D721Med (cell line): ENCODE measurements at regions not wholly inside any gene's neighbourhood (a gene's known extent, or its start where the extent isn't known, plus 50 kb on each side); places are given as distances from the start of the nearest gene placed in this dataset.

Experiments
- DNase-seq: peaks from one replicate; pipeline ENCODE4 v3.0.0; 2011; ENCODE audit warnings: low spot score; ENCODE audit not compliant: insufficient read length
- FAIRE-seq: peaks from 2 replicates; lab custom pipeline; 2011; peaks lifted over from hg19 to GRCh38; lab: Jason Lieb, UNC
- TF ChIP-seq, protein P1 (sequence below): IDR thresholded peaks from 2 replicates; pipeline ENCODE4 v1.5.1; 2012; ENCODE audit warnings: mild to moderate bottlenecking, control low read depth; ENCODE audit not compliant: insufficient read depth; ENCODE audit errors: missing control alignments

DNA sequence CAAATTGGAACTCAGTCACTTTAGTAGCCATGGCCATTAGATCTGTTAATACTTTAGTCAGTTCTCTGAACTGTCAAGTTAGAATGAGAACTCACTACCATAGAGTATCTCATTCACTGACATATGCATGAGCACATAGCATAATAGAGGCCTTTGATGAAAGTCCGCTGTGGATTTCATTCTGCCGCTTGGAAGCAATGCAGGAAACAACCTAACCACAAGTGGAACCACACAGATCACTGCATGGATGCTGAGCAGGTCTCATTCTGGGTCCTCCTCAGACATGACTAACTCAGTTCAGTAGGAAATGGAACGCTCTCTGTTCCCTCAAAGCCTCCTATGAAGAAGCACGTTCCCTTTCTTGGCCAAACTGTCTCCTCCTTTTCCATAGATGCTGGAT is 1624.8 kb upstream of the TENM3 start:
- no peak for FAIRE-seq
- no peak for DNase-seq

DNA sequence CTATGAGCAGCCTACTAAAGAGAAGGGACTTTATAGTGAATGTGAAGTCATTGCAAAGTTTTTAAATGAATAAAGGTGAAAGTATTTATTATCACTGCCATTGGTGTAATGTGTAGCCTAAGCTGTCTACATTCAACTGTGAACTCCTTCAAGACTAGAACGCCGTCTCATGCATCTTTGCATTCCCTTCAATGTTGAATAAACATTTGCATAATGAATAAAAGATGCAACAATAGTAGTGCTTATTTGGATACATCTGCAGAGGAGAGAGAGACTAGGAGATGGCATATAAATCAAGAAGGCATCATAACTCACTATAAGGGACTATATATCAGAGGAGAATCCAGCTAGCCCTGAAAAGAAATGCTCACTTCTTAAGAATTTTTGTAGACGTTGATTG is 1623.8 kb upstream of the TENM3 start:
- TF ChIP-seq, protein P1, sequence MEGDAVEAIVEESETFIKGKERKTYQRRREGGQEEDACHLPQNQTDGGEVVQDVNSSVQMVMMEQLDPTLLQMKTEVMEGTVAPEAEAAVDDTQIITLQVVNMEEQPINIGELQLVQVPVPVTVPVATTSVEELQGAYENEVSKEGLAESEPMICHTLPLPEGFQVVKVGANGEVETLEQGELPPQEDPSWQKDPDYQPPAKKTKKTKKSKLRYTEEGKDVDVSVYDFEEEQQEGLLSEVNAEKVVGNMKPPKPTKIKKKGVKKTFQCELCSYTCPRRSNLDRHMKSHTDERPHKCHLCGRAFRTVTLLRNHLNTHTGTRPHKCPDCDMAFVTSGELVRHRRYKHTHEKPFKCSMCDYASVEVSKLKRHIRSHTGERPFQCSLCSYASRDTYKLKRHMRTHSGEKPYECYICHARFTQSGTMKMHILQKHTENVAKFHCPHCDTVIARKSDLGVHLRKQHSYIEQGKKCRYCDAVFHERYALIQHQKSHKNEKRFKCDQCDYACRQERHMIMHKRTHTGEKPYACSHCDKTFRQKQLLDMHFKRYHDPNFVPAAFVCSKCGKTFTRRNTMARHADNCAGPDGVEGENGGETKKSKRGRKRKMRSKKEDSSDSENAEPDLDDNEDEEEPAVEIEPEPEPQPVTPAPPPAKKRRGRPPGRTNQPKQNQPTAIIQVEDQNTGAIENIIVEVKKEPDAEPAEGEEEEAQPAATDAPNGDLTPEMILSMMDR: no peak
- FAIRE-seq: no peak
- DNase-seq: no peak

More for the DNA sequence above, 1624.8 kb upstream of the TENM3 start:
- TF ChIP-seq, protein P1: no peak

DNA sequence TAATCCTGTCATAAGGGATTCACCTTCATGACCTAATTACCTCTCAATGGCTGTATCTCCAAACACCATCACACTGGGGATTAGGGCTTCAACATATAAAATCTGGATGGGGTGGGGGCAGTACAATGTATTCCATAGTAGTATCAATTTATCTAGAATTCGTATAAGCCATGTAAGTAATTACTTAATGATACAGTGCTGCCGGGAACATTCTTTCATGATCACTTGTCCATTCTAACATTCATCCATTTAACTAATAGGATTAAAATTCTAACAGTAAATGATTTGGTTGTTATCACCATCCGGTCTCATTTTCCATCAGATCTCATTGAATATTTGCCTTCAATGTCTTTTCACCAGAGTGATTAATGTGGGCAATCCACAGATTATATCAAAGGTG is 1620.9 kb upstream of the TENM3 start:
- TF ChIP-seq, protein P1: no peak
- FAIRE-seq (no peak), DNase-seq (no peak)

DNA sequence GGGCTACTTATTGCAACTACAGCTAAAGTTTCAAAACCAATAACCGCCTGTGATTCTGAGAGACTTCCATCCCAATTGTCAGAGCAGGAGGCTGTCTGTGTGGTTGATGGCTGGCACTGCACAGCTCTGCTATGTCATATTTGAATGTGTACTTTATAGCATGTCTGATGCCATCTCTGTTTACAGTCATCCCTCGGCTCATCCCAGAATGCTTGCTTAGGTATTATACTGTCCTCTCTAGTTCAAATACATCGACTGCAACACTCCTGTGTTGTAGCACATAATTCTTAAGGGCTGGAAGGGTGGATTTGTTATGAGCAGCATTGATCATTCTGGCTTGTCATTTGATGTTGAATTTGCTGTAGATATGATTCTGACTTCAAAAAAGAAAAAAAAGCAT is 1617.5 kb upstream of the TENM3 start:
- DNase-seq (no peak), FAIRE-seq (no peak)
- TF ChIP-seq, protein P1: no peak

DNA sequence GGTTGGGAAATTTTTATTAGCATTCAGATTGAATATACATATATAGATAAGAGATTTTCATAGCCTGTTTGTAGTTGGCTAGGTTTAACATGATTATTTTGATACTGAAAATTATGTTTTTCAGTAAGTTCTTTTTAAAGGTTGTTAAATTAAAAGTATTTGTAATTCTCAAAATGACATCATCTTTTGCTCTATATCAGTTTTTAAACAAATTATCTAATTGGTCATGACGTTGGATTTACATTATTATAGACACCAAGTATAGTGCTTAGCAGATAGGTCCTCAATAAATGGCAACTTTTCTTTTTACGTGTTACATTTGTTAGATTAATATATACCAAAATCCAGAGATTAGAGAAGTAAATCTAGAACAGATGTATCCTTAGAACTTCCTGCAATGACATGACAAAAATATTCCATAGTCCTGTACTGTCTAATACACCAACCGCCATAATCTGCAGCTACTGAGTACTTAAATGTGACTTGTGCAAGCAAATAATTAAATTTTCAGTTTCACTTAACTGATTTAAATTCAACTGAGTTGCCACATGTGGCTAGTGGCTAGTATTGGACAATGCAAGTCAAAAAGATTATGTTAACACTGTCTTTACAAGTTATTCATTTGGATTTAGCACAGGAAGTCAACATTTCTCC is 1613.1 kb upstream of the TENM3 start:
- FAIRE-seq (no peak), DNase-seq (no peak)
- TF ChIP-seq, protein P1: no peak

DNA sequence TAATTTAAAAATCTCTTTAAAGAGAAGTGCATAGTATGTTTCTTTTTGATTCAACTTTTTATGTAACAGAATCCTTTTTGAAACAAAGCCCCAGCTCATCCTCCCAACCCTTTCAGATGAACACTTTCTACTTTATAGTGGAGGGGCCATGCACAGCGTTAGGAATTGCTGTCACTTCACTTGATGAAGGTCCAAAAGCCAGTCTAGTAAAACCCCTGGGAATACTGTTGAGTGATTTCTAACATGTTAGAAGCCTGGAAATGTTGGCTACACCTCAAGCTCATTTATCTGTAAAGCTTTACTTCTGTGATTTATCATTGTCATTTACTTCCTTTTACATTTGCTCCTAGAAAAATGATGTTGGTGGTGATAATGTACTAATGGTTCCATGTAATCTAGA is 1608.9 kb upstream of the TENM3 start:
- DNase-seq: no peak
- TF ChIP-seq, protein P1: no peak
- FAIRE-seq: no peak

DNA sequence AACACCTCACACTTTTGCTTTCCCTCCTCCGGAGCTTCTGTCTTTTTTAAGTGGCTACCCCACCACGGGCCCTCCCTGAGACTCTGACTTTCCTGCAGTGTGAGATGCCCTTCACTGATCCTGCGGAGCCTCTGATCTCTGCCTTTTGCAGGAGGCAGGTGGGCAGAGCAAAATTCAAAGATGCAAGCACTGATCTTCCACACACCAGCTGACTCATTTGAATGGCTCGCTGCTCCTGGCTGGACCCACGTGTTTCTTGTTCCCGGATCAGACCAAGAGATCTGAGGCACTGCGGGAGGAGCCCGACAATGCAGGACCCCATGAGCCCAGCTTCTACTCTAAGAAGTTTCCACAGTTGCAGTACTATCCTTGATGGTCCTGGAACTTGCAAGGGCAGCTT is 1607.9 kb upstream of the TENM3 start:
- TF ChIP-seq, protein P1: no peak
- no peak for DNase-seq
- FAIRE-seq: no peak
